ENCODE measurements at regions not wholly inside any gene's neighbourhood (a gene's known extent, or its start where the extent isn't known, plus 50 kb on each side); places are given as distances from the start of the nearest gene placed in this dataset.

DNA sequence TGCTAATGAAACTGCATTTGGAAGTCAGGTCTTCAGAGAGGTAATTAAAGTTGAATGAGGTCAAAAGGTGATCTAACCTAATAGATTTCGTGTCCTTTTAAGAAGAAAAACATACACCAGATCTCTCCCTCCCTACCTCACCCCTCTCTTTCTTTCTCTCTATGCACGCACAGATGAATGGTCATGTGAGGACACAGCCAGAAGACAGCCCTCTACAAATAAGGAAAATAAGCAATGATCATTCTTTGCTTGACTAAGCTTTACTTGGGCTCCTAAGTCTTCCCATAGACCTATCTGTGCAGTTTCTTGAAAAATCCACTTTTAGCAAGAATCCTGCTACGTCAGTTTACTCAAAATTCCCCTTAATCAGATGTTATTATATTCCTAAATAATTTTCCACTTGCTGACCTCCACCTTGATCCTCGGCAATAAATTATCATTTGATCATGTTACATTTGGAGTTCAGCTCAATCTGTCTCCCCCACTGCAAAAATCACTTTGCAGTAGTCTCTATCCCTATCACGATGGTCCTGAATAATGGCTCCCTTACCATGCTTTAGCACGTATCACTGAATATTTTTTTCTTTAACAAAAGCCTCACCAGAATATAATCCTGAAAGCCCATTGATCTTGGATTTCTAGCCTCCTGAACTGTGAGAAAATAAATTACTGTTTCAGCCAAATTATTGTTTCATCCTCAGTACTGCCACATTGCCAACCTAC is 527.3 kb downstream of the GABRG1 start:
- Histone ChIP-seq H3K36me3 (no peaks in the 10 kb centered on the region), H3K4me1 (no peaks in the 10 kb centered on the region), H3K4me2 (no peak overlapping the region), H3K27ac (no peak overlapping the region), H3K4me3 (no peak overlapping the region), H3K9me3 (no peaks in the 10 kb centered on the region), H3K9ac (no peak overlapping the region), H4K20me1 (no peaks in the 10 kb centered on the region), H3K27me3 (no peaks in the 10 kb centered on the region)
- no peak for TF ChIP-seq Cebpa-rat (IDR thresholded peaks at IDR 0.05)

- TF ChIP-seq Cebpa-rat (IDR thresholded peaks at IDR 0.05), result no peak
- no peaks in the 10 kb centered on the region for H4K20me1 ChIP-seq
- H3K9ac ChIP-seq, result no peak overlapping the region
- H3K36me3 ChIP-seq, result no peaks in the 10 kb centered on the region
- H3K4me1 ChIP-seq, result no peaks in the 10 kb centered on the region
- H3K27ac ChIP-seq, result no peak overlapping the region
- H3K4me3 ChIP-seq, result no peak overlapping the region
- H3K4me2 ChIP-seq, result no peak overlapping the region
- H3K9me3 ChIP-seq, result no peaks in the 10 kb centered on the region
- no peaks in the 10 kb centered on the region for H3K27me3 ChIP-seq
Observed at GRCh38 chr4:45580334-45580733, 543.5 kb downstream of the GABRG1 start.

- Histone ChIP-seq H3K9ac (no peak overlapping the region), H3K4me1 (no peaks in the 10 kb centered on the region), H3K27ac (no peak overlapping the region), H3K27me3 (no peaks in the 10 kb centered on the region), H3K4me3 (no peak overlapping the region), H4K20me1 (no peaks in the 10 kb centered on the region), H3K36me3 (no peaks in the 10 kb centered on the region), H3K9me3 (no peaks in the 10 kb centered on the region), H3K4me2 (no peak overlapping the region)
- TF ChIP-seq Cebpa-rat (IDR thresholded peaks at IDR 0.05), result no peak
Observed at GRCh38 chr4:45578874-45579273, 545.0 kb downstream of the GABRG1 start.

DNA sequence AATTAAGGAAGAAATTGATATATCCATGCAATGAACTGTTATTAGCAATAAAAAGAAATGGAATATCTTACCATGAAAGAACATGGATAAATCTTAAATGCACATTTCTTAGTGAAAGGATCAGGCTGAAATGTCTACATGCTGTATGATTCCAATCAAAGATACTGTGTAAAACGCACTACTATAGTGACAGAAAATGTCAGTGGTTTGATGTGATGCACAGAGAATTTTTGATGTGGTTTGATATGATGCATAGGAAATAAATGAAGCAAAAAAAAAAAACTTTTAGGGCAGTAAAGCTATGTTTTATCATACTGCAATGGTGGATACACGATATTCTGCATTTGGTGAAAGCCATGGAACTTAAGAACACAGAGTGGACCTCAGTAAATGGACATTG is 547.6 kb downstream of the GABRG1 start:
- Histone ChIP-seq H3K4me3 (no peak overlapping the region), H3K9ac (no peak overlapping the region), H3K4me2 (no peak overlapping the region), H3K36me3 (no peaks in the 10 kb centered on the region), H4K20me1 (no peaks in the 10 kb centered on the region), H3K9me3 (no peaks in the 10 kb centered on the region), H3K27me3 (no peaks in the 10 kb centered on the region), H3K4me1 (no peaks in the 10 kb centered on the region), H3K27ac (no peak overlapping the region)
- TF ChIP-seq Cebpa-rat (IDR thresholded peaks at IDR 0.05), result no peak

GRCh38 chr4:45569619-45570018 is 554.2 kb downstream of the GABRG1 start:
- no peak for TF ChIP-seq Cebpa-rat (IDR thresholded peaks at IDR 0.05)
- H3K4me2 ChIP-seq, result no peak overlapping the region

GRCh38 chr4:45568694-45569093 is 555.2 kb downstream of the GABRG1 start:
- TF ChIP-seq Cebpa-rat (IDR thresholded peaks at IDR 0.05), result no peak
- Histone ChIP-seq H3K27me3 (no peaks in the 10 kb centered on the region), H3K27ac (no peak overlapping the region), H3K4me2 (no peak overlapping the region), H4K20me1 (no peaks in the 10 kb centered on the region), H3K9me3 (no peaks in the 10 kb centered on the region), H3K4me3 (no peak overlapping the region), H3K36me3 (no peaks in the 10 kb centered on the region), H3K4me1 (no peaks in the 10 kb centered on the region), H3K9ac (no peak overlapping the region)

More at GRCh38 chr4:45569619-45570018, 554.2 kb downstream of the GABRG1 start:
- Histone ChIP-seq H4K20me1 (no peaks in the 10 kb centered on the region), H3K4me1 (no peaks in the 10 kb centered on the region), H3K36me3 (no peaks in the 10 kb centered on the region), H3K27me3 (no peaks in the 10 kb centered on the region), H3K9me3 (no peaks in the 10 kb centered on the region), H3K27ac (no peak overlapping the region), H3K9ac (no peak overlapping the region), H3K4me3 (no peak overlapping the region)

GRCh38 chr4:45566896-45567603 is 556.8 kb downstream of the GABRG1 start:
- H4K20me1 ChIP-seq, result no peaks in the 10 kb centered on the region

DNA sequence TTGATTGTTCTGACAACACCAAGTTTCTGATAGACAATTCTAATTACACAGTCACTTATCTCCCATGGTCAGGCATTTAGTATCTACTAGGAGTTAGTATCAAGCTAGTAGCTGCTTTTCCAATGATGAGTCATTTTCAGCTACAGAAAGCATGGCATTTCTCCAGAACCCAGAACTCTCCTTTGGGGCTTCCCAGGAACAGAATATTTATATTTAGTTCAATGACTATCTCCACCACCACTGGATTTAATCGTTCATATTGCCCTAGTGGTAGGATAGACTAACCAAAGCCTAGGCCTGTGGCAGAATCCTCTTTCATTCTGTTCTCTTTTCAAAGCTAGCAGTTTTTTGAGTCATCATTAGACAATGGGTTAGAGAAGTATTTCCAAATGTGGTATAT is 569.4 kb downstream of the GABRG1 start:
- H3K27ac ChIP-seq, result no peak overlapping the region
- no peaks in the 10 kb centered on the region for H3K36me3 ChIP-seq
- no peaks in the 10 kb centered on the region for H4K20me1 ChIP-seq
- no peak for TF ChIP-seq Cebpa-rat (IDR thresholded peaks at IDR 0.05)
- H3K4me1 ChIP-seq, result no peaks in the 10 kb centered on the region
- H3K4me3 ChIP-seq, result no peak overlapping the region
- H3K9me3 ChIP-seq, result no peaks in the 10 kb centered on the region
- H3K4me2 ChIP-seq, result no peak overlapping the region
- no peaks in the 10 kb centered on the region for H3K27me3 ChIP-seq
- no peak overlapping the region for H3K9ac ChIP-seq

More at GRCh38 chr4:45566896-45567603, 556.8 kb downstream of the GABRG1 start:
- no peak overlapping the region for H3K27ac ChIP-seq
- H3K4me2 ChIP-seq, result no peak overlapping the region
- H3K4me3 ChIP-seq, result no peak overlapping the region
- H3K9me3 ChIP-seq, result no peaks in the 10 kb centered on the region
- no peak for TF ChIP-seq Cebpa-rat (IDR thresholded peaks at IDR 0.05)
- no peaks in the 10 kb centered on the region for H3K36me3 ChIP-seq
- H3K9ac ChIP-seq, result no peak overlapping the region
- H3K4me1 ChIP-seq, result no peaks in the 10 kb centered on the region
- no peaks in the 10 kb centered on the region for H3K27me3 ChIP-seq

DNA sequence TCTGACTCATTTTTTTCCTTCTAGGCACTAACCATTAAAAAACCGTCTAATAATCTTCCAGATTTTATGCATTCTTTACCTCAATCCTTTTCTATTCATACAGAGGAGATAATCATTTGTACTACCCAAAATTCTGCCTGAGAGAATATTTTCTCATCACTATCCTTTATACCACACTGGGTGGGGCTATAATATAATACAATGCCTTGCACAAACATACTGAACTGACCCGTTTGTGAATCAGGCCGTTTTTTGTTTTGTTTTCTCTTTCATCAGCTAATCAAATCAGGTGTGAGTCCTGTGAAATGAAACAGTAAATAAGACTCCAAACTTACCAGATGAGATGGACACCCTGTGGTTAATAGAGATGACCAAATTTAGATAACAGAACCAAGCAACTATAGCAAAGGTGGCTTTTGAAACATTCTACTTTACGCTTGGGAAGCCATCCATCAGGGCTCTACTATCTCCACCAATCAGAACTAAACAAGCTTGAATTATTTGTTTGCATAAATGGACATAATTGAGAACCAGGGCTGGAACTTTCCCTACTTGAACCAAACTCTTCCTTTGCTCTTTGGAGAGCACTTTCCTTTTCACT is 573.0 kb downstream of the GABRG1 start:
- H3K4me3 ChIP-seq, result no peak overlapping the region
- TF ChIP-seq Cebpa-rat (IDR thresholded peaks at IDR 0.05), result no peak
- no peak overlapping the region for H3K27ac ChIP-seq
- H3K4me2 ChIP-seq, result no peak overlapping the region
- no peak overlapping the region for H3K9ac ChIP-seq
- no peaks in the 10 kb centered on the region for H3K4me1 ChIP-seq
- H3K27me3 ChIP-seq, result no peaks in the 10 kb centered on the region
- no peaks in the 10 kb centered on the region for H3K36me3 ChIP-seq
- no peaks in the 10 kb centered on the region for H3K9me3 ChIP-seq
- H4K20me1 ChIP-seq, result no peaks in the 10 kb centered on the region

DNA sequence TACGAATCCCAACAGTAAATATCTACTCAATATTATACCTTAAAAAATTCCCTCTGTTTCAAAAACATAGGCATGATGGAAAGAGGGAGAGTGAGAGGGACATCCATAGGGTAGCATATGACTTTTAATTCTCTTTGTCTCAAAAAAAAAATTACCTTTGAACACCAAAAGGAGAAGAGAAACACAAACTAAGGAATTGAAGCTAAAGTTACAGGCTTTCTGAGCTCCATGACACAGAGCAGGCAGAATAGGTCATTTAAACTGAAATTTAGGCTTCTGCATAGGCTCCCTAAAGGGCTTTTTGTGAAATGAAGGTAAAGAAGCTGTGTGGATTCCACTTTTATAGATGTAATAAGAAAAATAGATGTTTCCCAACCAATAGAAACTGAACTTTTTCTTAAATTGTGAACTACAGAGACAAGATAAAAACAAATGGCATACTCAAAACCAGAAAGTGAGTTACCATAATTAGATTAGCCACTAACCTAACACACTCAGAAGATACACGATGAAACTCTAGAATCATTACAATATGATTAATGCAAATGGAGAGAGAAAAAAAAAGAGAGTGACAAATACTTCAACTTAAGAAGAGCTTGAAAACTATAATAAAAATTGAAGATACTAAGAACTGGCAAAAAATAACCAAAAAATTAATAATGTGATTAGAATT is 584.6 kb downstream of the GABRG1 start:
- Histone ChIP-seq H4K20me1 (no peaks in the 10 kb centered on the region), H3K9me3 (no peaks in the 10 kb centered on the region)
- TF ChIP-seq Cebpa-rat (IDR thresholded peaks at IDR 0.05), result no peak

More for the DNA sequence above, 584.6 kb downstream of the GABRG1 start:
- Histone ChIP-seq H3K36me3 (no peaks in the 10 kb centered on the region), H3K4me1 (no peaks in the 10 kb centered on the region), H3K4me3 (no peak overlapping the region), H3K27me3 (no peaks in the 10 kb centered on the region), H3K9ac (no peak overlapping the region), H3K27ac (no peak overlapping the region), H3K4me2 (no peak overlapping the region)
